Hepatocyte (in vitro differentiated cells): ENCODE measurements at regions not wholly inside any gene's neighbourhood (a gene's known extent, or its start where the extent isn't known, plus 50 kb on each side); places are given as distances from the start of the nearest gene placed in this dataset.
"Not testable (repeated sequence)": the region's sequence is repeated elsewhere in the genome, so short reads cannot be mapped to it uniquely, and the experiment has no call there.

ENCODE experiments used
- EZH2 ChIP-seq: fragments of 200-600 bp; sonication (generic); IDR thresholded peaks from 2 replicates; pipeline ENCODE4 v1.6.1; 2016; ENCODE audit warnings: antibody characterized with exemption, mild to moderate bottlenecking, borderline replicate concordance
- EZH2phosphoT487 ChIP-seq: fragments of 200-600 bp; sonication (generic); IDR thresholded peaks from one replicate; pipeline ENCODE4 v1.6.1; 2018; ENCODE audit warnings: antibody characterized with exemption, mild to moderate bottlenecking, low read depth, moderate library complexity; ENCODE audit not compliant: unreplicated experiment, severe bottlenecking
- TF ChIP-seq, protein P1 (sequence below): fragments of 200-600 bp; sonication (generic); IDR thresholded peaks from 2 replicates; pipeline ENCODE4 v1.5.1; 2016; ENCODE audit warnings: antibody characterized with exemption, mild to moderate bottlenecking; ENCODE audit not compliant: poor library complexity

GRCh38 chr3:125781678-125782077 lies 186.4 kb upstream of the OSBPL11 start:
- TF ChIP-seq, protein P1, sequence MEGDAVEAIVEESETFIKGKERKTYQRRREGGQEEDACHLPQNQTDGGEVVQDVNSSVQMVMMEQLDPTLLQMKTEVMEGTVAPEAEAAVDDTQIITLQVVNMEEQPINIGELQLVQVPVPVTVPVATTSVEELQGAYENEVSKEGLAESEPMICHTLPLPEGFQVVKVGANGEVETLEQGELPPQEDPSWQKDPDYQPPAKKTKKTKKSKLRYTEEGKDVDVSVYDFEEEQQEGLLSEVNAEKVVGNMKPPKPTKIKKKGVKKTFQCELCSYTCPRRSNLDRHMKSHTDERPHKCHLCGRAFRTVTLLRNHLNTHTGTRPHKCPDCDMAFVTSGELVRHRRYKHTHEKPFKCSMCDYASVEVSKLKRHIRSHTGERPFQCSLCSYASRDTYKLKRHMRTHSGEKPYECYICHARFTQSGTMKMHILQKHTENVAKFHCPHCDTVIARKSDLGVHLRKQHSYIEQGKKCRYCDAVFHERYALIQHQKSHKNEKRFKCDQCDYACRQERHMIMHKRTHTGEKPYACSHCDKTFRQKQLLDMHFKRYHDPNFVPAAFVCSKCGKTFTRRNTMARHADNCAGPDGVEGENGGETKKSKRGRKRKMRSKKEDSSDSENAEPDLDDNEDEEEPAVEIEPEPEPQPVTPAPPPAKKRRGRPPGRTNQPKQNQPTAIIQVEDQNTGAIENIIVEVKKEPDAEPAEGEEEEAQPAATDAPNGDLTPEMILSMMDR, result not testable (repeated sequence)
- TF ChIP-seq EZH2phosphoT487, EZH2: not testable (repeated sequence)
